HG03521 (cell line): ENCODE measurements at regions not wholly inside any gene's neighbourhood (a gene's known extent, or its start where the extent isn't known, plus 50 kb on each side); places are given as distances from the start of the nearest gene placed in this dataset.

ENCODE experiments used
- ATAC-seq: cut with Tn5 transposase; IDR thresholded peaks from one replicate; pipeline ENCODE4 v1.9.1; 2021; ENCODE audit warnings: mild to moderate bottlenecking, moderate library complexity; ENCODE audit not compliant: unreplicated experiment

DNA sequence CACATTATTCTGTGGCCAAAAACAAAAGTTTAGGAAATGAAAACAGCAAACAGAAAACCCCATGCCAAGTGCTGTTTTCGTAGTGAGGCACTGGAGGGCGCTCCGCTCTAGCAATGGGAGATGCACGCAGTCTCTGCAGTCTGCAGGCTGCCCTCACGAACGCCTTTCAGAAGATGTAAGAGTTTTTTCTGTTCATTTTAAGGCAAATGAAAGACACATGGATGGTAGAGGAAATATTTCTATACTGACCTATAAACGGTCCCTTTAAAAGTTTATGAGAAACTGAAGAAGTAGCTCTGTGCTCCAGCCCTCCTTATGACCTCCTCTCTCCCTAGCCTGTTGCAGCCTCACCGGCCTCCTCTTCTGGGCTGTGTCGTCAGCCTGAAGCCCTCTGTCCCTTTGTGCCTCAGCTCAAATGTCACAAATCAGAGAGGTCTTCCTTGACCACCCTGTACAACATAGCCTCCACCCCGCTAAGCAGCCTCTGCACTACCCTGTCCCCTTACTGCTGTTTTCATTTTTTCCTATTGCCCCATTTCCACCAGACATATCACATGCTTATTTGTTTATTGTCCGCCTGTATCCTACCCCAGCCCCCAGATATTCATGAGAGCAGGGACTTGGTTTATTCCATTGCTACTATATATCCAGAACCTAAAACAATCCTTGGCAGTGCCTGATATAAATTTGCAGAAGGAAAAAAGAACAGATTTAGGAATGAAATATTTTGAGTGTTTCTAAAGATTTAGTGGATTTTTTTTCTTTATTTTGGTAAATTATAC, 116.4 kb downstream of the TM9SF2 start:
- no peak for ATAC-seq

DNA sequence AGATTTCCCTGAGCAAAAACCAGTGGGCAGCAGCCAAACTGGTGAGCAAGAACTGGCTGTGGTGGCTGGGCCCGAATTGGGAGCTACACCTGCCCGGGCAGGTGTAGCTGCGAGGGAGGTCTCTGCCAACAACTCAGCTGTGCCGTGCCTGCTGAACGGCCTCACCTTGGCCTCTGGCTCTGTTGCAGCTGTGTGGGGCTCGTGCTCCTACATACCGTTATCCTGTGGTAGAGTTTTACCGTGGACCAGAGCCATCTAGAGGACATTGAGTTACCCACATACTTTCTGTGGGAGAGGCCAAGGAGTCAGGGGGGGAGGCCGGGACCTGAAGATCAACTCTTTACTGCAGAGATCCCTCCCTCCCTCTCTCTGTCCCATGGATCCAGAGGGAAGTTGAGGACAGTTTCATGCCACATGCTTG, 113.2 kb downstream of the TM9SF2 start:
- ATAC-seq = no peak
